Gastrocnemius medialis (tissue), 4 donors: ENCODE measurements at regions not wholly inside any gene's neighbourhood (a gene's known extent, or its start where the extent isn't known, plus 50 kb on each side); places are given as distances from the start of the nearest gene placed in this dataset.
A peak's percentile ranks its signal among the peaks of the same experiment; 100 is the strongest.

Experiments
- ATAC-seq, 2 donors: fragments of 150-250 bp; one replicate each; pipeline ENCODE4 v1.9.1; 2016
- DNase-seq, 2 donors: peaks; one replicate each; pipeline ENCODE4 v3.0.0-alpha.2; 2019
- H3K27ac ChIP-seq, 4 donors: fragments of 200-600 bp; sonication (generic); 1 replicate in 1 of 4; 2 replicates in 3 of 4; pipeline ENCODE4 v1.5.1; 2016 to 2018; ENCODE audit warnings: mild to moderate bottlenecking in 2 of 4, moderate library complexity in 1 of 4
- H3K27me3 ChIP-seq, 3 donors: fragments of 200-600 bp; sonication (generic) in 2 of 3; 1 replicate in 1 of 3; 2 replicates in 2 of 3; pipeline versions ENCODE4 v1.5.1 to v1.6.0; 2016 to 2019; ENCODE audit warnings: mild to moderate bottlenecking in 1 of 3, moderate library complexity in 1 of 3
- H3K36me3 ChIP-seq, 2 donors: fragments of 200-600 bp; sonication (generic) in 1 of 2; one replicate each; pipeline ENCODE4 v1.5.1; 2017 to 2018
- H3K4me1 ChIP-seq, 2 donors: fragments of 200-600 bp; sonication (generic) in 1 of 2; one replicate each; pipeline ENCODE4 v1.5.1; 2016 to 2017; ENCODE audit warnings: mild to moderate bottlenecking in 2 of 2
- H3K4me3 ChIP-seq, 4 donors: fragments of 200-600 bp; sonication (generic) in 3 of 4; 1 replicate in 1 of 4; 2 replicates in 3 of 4; pipeline ENCODE4 v1.5.1; 2016 to 2019; ENCODE audit warnings: mild to moderate bottlenecking in 2 of 4
- H3K9me3 ChIP-seq, 3 donors: fragments of 200-600 bp; sonication (generic) in 2 of 3; 1 replicate in 1 of 3; 2 replicates in 2 of 3; pipeline ENCODE4 v1.5.1; 2016 to 2019
- POLR2A ChIP-seq, 2 donors: fragments of 450-650 bp; IDR thresholded peaks; one replicate each; pipeline ENCODE4 v1.6.1; 2017; ENCODE audit warnings: antibody characterized with exemption in 2 of 2, mild to moderate bottlenecking in 2 of 2, moderate library complexity in 2 of 2
- in situ Hi-C, 4 donors: fragments of 200-750 bp; cut with MboI; loops; one replicate each; pipeline versions ENCODE4 v1.15.0 to v1.8.0; 2017; ENCODE audit warnings: low sequenced_read_pairs in 4 of 4
- intact Hi-C: fragments of 100-400 bp; cut with DNase I; formaldehyde crosslinking; loops from one replicate; pipeline ENCODE4 v1.15.1; 2023; ENCODE audit warnings: low total_unique reads
- TF ChIP-seq, protein P1 (sequence below), 5 experiments: fragments of 450-650 bp in 3 of 5; fragments of 200-600 bp in 2 of 5; sonication (generic) in 2 of 5; IDR thresholded peaks in 4 of 5; conservative IDR thresholded peaks in 1 of 5; 1 replicate in 4 of 5; 2 replicates in 1 of 5; pipeline ENCODE4 v1.5.1; 2016 to 2019; ENCODE audit warnings: antibody characterized with exemption in 5 of 5, mild to moderate bottlenecking in 3 of 5, moderate library complexity in 3 of 5

DNA sequence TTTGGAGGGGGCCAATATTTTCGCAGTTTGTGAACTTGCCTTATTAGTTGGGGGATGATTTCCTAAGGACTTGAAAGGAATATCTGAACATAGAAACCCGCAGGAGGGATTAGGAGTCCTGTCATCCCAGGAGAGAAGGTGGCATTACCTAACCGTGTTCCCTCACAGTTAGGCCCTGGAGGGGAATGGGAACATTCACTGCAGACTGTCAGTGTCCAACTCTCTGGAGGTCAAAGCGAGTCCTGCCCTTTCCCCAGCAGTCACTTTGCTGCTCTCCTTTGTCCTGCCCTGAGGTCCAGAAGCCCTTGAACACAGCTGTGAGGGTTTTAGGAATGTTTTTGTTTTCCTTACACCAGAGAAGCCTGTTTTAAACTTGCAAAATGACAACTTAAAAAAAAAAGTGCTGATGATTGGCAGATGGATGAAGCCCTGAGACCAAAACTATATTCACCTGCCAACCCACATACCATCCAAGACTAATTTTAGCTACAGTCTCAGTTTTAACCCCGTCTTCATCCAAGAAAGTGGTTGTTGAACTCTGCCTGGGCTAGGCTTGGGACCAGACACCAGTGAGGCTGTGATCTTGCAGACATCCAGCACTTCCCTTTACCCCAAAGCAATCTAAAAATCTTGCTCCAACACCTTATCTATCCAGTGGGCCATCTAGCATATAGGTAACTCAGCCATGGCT is 90.5 kb upstream of the MEX3C start:
- in situ Hi-C loops (no loop called here), intact Hi-C loops (no loop called here)
- DNase-seq (no peak), ATAC-seq (peak; percentile 56 to 73)
- Histone ChIP-seq H3K36me3 (no peaks in the 10 kb centered on the region), H3K4me3 (no peak overlapping the region), H3K4me1 (peaks cover 0 to 14% of the 10 kb centered on the region in 2 donors), H3K9me3 (no peaks in the 10 kb centered on the region), H3K27me3 (no peaks in the 10 kb centered on the region), H3K27ac (peak overlapping the region in 3 of 4 donors; percentile 29 to 67 (median 40))
- TF ChIP-seq, protein P1, sequence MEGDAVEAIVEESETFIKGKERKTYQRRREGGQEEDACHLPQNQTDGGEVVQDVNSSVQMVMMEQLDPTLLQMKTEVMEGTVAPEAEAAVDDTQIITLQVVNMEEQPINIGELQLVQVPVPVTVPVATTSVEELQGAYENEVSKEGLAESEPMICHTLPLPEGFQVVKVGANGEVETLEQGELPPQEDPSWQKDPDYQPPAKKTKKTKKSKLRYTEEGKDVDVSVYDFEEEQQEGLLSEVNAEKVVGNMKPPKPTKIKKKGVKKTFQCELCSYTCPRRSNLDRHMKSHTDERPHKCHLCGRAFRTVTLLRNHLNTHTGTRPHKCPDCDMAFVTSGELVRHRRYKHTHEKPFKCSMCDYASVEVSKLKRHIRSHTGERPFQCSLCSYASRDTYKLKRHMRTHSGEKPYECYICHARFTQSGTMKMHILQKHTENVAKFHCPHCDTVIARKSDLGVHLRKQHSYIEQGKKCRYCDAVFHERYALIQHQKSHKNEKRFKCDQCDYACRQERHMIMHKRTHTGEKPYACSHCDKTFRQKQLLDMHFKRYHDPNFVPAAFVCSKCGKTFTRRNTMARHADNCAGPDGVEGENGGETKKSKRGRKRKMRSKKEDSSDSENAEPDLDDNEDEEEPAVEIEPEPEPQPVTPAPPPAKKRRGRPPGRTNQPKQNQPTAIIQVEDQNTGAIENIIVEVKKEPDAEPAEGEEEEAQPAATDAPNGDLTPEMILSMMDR (IDR thresholded peaks at IDR 0.05 in 4 of 5, conservative IDR thresholded peaks at IDR 0.05 in 1 of 5), result no peak
- no peak for TF ChIP-seq POLR2A (IDR thresholded peaks at IDR 0.05)

DNA sequence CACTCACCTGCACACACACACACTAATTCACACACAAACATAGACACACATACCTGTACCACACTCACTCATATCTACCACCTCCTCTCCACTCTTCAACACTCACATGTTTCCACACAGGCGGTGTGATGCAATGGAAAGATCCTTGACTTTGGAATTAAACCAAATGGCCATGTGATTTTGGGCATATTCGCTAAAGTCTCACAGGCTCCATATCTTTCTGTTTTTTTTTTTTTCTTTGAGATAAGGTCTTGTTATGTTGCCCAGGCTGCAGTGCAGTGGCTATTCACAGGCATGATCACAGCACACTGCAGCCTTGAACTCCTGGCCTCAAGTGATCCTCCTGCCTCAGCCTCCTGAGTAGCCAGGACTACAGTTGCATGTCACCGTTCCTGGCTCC is 91.1 kb upstream of the MEX3C start:
- peak overlapping the region in 1 of 4 donors; percentile 40 for H3K27ac ChIP-seq
- ATAC-seq, result no peak
- intact Hi-C loops, result no loop called here

DNA sequence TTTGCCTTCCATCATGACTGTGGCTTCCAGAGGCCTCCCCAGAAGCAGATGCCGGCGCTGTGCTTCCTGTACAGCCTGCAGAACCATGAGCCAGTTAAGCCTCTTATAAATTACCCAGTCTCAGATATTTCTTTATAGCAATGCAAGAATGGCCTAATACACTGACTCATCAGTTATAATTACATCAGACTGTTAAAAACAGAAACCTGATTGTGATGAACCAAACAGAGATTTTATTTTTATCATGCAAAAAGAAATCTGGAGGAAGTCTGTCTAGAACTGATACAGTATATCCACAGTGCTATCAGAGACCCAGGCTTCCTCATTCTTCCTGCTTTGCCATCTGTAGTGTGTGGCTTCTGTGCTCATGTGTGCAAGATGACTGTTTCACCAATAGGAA is 93.4 kb upstream of the MEX3C start:
- TF ChIP-seq, protein P1 (IDR thresholded peaks at IDR 0.05 in 4 of 5, conservative IDR thresholded peaks at IDR 0.05 in 1 of 5), result no peak
- no peak for TF ChIP-seq POLR2A (IDR thresholded peaks at IDR 0.05)
- DNase-seq, result no peak
- in situ Hi-C loops, result no loop called here
- Histone ChIP-seq H3K36me3 (no peaks in the 10 kb centered on the region), H3K9me3 (no peaks in the 10 kb centered on the region), H3K4me3 (no peak overlapping the region), H3K27me3 (no peaks in the 10 kb centered on the region), H3K4me1 (peaks cover 0 to 14% of the 10 kb centered on the region in 2 donors), H3K27ac (no peak overlapping the region)
- intact Hi-C loops, result no loop called here
- no peak for ATAC-seq

More for the DNA sequence above, 91.1 kb upstream of the MEX3C start:
- TF ChIP-seq, protein P1 (IDR thresholded peaks at IDR 0.05 in 4 of 5, conservative IDR thresholded peaks at IDR 0.05 in 1 of 5), result no peak
- TF ChIP-seq POLR2A (IDR thresholded peaks at IDR 0.05), result no peak
- Histone ChIP-seq H3K27me3 (no peaks in the 10 kb centered on the region), H3K9me3 (no peaks in the 10 kb centered on the region), H3K36me3 (no peaks in the 10 kb centered on the region), H3K4me3 (no peak overlapping the region), H3K4me1 (peaks cover 0 to 14% of the 10 kb centered on the region in 2 donors)
- no peak for DNase-seq
- in situ Hi-C loops, result no loop called here

DNA sequence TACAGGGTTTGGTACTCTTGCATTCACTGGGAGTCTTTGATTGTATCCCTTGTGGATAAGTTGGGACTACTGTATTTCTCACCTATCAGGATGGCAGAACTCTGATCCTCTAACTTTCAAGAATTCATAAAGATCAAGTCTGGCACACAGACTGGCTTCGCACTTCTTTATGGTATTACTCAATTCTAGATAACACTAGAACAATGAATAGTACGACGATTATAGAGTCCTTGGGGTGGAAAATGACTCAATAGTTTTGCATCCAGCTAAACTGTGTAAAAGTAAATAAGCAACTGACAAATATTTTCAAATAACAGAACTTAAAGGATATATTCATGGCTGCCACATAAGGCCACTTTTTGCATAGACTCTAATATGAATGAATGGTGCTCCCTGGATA is 103.4 kb upstream of the MEX3C start:
- in situ Hi-C loops, result no loop called here
- Histone ChIP-seq H3K36me3 (no peaks in the 10 kb centered on the region), H3K9me3 (no peaks in the 10 kb centered on the region), H3K4me3 (no peak overlapping the region), H3K27ac (no peak overlapping the region), H3K27me3 (no peaks in the 10 kb centered on the region), H3K4me1 (no peaks in the 10 kb centered on the region)
- DNase-seq (no peak), ATAC-seq (no peak)
- TF ChIP-seq, protein P1 (IDR thresholded peaks at IDR 0.05 in 4 of 5, conservative IDR thresholded peaks at IDR 0.05 in 1 of 5), result no peak
- TF ChIP-seq POLR2A (IDR thresholded peaks at IDR 0.05), result no peak
- intact Hi-C loops, result no loop called here

DNA sequence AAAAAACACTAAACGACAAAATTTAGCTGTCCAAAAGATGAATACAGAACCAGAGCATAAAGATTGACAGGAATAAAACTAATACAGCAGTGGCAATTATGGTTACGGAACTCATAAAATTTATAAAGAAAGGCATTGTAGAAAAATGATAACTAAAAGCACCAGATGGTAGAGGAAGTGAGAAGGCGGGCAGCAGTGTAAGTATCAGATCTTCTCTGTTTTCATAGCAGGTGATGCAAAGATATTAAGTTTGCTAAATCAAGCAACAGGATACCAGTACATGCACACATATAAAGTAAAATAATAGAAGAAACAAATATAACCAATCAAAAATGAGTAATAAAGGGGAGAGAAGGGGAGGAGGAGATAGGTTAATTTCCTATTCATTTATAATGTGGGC is 103.9 kb upstream of the MEX3C start:
- TF ChIP-seq POLR2A (IDR thresholded peaks at IDR 0.05), result no peak
- TF ChIP-seq, protein P1 (IDR thresholded peaks at IDR 0.05 in 4 of 5, conservative IDR thresholded peaks at IDR 0.05 in 1 of 5), result no peak
- Histone ChIP-seq H3K27ac (no peak overlapping the region), H3K27me3 (no peaks in the 10 kb centered on the region), H3K4me3 (no peak overlapping the region), H3K4me1 (no peaks in the 10 kb centered on the region), H3K36me3 (no peaks in the 10 kb centered on the region), H3K9me3 (no peaks in the 10 kb centered on the region)
- no peak for ATAC-seq
- in situ Hi-C loops, result no loop called here
- no peak for DNase-seq
- intact Hi-C loops, result no loop called here
